NCI-H1694 treated with DMSO at 0.1 percent for 48 hours (cell line): ENCODE measurements at regions not wholly inside any gene's neighbourhood (a gene's known extent, or its start where the extent isn't known, plus 50 kb on each side); places are given as distances from the start of the nearest gene placed in this dataset.
"Not testable (repeated sequence)": the region's sequence is repeated elsewhere in the genome, so short reads cannot be mapped to it uniquely, and the experiment has no call there.

ENCODE experiments used
- DNase-seq: peaks from one replicate; lab custom pipeline; 2025; lab: John Stamatoyannopoulos, UW

DNA sequence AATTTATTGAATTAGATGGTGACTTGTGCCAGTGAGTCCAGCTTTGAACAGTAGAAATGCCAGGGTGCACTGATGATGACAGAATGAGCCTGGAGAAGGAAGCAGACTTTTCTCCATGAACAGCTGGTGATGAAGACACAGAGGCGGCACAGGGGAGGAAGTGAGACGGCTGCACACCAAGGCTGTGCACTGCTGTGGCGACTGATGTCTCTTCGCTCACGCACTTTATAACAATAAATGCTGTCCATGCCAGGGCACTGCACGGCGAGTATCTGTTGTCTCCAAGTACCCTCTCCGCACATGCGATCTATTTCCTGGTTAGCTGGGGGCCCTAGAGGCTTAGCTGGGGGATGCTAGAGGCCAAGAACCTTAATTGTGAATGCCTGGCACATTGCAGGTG, 175.2 kb downstream of the TMEM200C start:
- DNase-seq: peak; percentile 40

DNA sequence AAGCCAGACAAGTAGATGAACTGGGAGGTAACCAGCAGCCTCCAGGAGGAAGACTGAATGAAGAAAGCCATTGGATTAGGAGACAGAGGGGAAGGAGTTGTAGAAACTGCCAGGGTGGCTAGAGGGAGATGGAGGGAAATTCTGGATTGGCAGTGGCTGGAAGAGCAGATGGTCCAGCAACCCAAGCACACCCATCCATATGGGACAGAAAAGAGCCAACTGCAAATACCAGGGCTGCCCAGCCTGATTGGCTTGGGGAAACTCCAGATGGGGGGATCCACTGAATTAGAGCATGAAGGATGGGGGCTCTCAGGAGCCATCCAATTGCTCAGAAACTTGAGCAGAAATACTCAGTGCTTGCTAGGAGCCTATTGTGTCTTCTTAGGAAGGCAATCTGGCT, 173.5 kb upstream of the EPB41L3 start:
- DNase-seq: peak; percentile 58

DNA sequence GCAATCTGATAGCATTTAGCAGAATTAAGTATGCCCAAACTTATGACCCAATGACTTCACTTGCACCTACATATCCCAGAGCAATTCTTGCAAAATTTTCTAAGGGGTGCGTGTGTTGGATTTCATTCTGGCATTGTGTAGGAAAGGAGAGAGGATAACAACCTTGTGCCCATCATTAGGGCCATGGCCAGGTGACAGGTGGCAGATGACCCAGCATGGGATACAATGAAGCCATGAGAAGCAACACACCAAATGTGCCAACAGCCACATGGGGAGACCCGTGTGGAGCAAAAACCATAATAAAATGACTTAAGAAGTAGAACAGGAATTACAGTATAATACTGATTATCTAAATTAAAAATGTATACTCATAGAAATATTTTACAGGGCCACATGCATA, 166.9 kb upstream of the EPB41L3 start:
- no peak for DNase-seq

DNA sequence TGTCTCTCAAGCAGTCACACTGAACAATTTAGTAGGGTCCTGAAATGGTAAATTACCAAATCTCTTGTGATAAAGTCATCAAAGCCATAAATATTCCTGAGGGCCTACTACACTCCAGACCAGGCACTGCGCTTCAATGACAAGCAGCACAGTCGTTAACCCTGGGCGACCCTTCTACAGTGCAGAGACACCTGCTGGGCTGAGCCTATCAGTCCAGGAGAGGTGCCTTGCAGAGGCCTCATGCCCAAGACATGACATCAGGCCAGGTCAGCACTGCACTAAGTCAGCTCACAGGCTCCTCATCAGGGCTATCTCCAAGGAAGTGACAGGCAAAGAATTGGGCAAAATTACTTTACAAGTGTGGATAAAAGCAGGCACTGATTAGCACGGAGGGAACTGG, 166.4 kb upstream of the EPB41L3 start:
- no peak for DNase-seq

DNA sequence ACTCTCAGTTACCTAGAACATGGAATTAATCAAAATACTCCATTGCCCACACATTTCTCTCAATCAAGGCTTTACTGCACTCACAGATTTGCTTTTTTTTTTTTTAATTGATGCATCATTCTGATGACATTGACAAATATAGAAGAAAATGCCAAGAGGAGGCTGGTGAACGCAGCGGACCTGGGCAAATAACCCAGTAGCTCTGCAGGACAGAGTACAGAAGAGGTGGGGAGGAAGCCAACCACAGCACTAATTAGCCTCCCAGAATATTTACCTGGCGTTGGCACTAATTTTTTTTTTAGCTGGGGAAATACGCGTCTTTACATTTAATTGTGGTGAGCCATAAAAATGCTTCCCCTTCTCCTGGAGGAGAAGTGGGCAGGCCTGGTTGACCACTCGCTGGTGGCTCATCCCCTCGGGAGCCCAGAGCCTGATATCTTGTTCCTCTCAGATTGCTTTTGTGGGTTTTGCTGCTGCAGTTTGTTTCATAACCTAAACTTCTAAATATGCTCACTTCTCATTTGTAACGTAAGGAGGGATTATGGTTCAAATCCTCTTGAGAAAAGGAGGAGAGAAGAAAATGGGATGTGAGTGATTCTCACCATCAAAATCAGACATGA, 165.8 kb upstream of the EPB41L3 start:
- no peak for DNase-seq

DNA sequence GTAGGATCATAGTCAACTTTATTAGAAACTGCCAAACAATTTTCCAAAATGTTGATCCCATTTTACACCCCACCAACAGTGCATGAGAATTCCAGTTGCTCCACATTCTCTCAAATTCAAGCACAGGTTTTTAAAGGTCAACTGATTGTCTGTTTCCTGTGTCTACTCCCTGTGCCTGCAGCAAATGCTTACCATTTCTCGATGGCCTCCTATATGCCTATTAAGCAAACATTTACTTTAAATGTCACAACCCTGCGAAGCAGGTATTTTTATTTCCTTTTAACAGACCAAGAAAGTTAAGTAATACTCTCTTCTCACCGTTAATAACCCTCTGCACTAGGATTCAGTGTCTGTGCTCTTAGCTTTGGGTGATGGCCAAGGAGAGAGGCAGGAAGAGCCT, 163.8 kb upstream of the EPB41L3 start:
- DNase-seq: no peak

DNA sequence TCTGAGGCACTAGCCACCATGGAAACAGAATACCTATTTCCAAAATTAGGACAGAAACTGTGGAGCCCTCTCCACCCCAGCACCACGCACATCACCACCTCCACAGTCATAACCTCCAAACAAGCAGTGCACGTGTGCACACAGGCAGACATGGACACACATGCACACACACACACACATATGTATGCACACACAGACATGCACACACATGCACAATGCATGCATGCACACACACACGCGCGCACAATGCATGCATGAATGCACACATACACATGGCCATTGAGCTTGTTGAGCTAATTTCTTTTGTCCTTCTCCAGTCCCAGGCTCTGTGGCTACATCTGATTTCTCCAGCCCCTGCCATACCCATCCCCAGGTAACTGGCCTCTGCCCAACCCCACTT, 161.6 kb upstream of the EPB41L3 start:
- DNase-seq: no peak

DNA sequence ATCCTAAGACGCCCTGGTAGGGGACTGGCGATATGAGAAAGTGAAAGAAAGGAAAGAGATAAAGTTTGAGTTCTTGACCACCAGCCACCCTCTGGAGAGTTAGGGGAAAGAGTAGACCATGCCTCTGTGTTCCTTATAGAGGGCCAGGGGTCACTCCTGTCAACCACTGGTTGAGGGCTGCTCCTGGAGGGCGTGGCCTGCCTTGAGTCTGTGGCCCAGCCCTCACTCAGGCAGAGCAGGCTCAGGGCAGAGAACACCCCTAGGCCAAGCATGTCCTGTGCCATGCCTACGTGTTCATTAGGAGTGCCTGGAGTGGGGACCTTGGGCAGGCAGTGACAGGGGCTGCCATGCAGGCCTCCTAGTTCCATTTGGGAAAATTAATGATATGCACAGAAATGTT, 161.1 kb upstream of the EPB41L3 start:
- no peak for DNase-seq

DNA sequence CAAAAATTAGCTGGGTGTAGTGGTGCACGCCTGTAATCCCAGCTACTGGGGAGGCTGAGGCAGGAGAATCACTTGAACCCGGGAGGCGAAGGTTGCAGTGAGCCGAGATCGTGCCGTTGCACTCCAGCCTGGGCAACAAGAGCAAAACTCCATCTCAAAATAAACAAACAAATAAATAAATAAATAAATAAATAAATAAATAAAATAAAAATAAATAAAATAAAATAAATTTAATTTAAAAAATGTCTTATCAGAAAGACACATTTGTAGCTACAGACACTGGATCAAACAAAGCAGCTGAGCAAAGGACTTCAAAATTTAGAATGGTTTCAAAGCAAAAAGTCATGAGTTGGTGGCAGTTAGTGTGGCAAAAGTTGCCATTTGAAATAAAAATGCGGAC, 158.2 kb upstream of the EPB41L3 start:
- not testable (repeated sequence) for DNase-seq

DNA sequence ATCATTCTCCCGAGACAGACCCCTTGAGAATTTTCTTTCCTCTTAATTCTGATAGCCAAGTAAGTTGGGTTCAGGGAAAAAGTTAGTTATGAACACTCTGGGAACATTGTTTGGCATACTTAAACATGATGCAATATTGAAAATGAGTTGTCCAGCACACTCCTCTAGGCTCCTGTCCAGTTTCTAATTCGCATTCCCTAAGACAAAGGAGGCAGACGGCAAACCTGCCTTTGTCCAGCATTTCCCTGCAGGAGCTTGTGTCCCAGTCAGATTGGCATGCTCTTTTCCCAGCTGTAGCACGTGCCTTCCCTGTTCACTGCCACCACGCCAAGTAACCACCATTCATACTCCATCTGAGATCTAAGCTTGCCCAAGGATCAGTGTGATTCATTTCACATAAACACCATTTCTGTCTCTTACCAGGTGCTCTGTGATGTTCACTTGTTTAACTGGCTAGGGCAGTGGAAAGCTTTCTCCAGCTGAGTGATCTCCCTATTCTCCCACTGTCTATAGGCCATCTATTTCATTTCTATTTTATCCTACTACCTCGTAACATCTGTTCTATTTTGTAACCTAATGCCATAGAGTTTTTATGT, 150.0 kb upstream of the EPB41L3 start:
- DNase-seq: no peak

DNA sequence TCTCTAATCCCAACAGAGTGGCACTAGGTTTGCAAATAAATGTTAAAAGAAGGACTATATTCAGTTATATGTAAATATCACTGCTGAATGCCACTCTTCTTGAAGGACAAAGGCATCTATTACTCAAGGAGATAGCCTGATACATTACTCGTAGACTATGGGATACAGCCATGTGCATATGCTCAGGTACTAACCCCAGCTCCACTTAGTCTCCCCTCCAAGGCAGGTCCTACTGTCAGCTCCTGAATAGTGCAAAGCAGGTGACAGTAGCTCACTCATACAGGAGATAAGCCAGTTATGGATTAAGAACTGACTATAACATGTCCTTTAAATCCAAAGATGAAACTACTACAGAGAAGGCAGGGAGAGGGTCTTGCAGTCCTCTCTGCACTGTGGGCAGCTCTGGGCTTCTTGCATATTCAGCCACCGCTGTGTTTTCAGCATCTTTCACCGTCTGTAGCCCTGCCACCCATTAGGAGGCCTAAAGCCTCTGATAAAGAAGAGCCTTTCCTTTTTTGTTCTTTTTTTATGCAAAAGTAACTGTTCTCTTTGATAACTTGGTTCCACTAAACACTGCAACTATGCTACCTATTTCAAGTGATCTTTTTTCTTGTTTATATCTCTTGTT, 135.1 kb upstream of the EPB41L3 start:
- DNase-seq: no peak

DNA sequence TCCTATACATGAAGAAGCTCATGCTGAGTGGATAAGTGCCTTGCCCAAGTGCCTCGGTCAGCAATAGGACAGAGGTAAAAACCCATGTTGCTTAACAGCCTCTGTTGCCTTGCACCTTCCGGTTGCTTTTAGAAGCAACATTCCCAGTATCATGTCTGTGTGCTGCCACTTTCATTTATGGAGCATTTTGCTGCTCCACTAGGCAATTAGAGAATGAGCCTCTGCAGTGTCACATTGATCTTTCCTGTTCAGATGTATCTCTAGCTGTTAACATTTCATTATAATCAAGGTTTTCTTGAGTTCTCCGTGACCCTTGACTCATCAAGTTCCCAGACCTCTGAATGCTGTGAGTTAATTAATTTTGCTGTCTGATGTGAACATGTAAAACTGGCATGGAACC, 134.5 kb upstream of the EPB41L3 start:
- DNase-seq: no peak

DNA sequence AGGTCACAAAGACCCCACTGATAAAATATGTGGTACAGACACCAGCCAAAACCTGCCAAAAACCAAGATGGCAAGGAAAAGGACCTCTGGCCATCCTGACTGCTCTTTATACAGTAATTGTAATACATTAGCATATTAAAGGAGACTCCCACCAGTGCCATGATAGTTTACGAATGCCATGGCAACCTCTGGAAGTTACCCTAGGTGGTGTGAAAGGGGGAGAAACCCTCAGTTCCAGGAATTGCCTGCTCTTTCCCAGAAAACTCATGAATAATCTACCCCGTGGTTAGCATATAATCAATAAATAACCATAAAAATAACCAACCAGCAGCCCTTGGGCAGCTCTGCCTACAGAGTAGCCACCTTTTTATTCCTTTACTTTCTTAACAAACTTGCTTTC, 129.8 kb upstream of the EPB41L3 start:
- no peak for DNase-seq

DNA sequence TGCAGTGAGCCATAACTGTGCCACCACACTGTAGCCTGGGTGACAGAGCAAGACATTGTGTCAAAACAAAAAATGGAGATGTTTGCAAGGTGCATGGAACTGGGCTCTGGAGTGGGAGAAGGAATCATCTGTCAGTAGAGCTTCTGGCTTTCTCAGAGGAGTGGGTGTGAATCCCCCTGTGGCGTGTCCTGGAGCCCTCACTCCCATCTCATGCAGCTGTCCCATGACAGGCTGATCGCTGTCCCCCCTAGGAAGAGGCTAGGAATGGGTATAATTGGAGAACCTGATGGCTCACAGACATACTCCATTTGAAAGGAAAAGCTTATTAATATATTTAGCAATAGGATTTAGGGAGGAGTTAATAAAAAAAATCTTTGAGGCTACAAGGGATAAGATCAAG, 125.8 kb upstream of the EPB41L3 start:
- no peak for DNase-seq

DNA sequence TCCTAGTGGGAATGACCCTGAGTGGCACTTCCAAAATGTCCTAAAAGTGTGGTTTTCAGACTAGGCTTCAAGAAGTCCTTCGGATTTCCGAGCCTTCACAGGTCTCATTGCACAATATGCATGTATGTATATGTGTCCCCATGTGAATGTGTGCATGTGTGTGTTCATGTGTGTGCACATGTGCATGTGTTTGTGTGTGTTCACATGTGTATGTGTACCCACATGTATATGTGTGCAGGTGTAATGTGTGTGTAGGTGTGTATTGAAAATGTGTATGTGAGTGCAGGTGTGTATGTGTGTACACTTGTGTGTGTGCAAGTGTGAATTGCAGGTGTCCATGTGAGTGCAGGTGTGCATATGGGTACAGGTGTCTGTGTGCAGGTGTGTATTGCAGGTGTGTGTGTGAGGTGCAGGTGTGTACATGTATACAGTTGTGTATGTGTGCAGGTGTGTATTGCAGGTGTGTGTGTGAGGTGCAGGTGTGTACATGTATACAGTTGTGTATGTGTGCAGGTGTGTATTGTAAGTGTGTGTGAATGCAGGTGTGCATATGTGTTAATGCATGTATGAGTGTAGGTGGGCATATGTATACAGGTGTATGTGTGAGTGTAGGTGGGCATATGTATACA, 124.4 kb upstream of the EPB41L3 start:
- no peak for DNase-seq

DNA sequence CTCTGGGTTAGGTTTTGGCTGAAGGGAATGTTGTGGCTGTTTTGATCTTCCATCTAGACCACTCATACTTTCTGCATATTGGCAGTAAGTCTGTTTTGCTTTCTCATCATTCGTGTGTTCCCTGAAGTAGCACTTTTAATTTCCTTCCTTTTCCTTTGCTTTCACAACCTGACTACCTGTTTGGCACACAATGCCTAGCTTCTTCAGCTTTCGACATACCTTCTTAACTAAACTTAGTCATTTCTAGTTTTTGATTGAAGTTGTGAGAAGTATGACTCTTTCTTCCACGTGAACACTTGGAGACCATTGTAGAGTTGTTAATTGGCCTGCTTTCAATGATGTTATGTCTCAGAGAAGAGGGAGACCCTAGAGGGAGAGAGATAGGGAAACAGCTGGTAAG, 123.6 kb upstream of the EPB41L3 start:
- DNase-seq: no peak

DNA sequence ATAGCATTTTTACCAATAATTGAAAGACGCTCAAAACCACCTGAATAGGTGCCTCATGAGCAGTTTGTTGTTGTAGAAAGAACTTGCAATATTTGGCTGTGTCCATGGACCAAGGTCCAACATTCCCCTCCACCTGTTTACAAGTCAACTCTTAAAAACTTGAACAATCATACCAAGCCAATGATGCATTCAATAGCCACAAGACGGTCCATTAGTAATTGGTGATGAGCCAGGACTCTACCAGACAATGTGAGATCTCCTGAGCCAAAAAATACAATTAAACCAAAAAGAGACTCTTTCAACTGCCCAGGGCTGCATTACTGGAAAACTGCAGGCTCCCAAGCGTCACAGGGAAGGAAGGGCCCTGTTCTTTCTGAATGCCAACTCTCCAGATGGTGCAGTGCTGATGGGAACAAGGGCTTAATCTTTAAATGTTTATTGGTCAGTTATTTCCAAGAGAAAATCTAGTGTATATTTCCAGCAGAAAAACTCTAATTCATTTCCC, 118.8 kb upstream of the EPB41L3 start:
- no peak for DNase-seq

DNA sequence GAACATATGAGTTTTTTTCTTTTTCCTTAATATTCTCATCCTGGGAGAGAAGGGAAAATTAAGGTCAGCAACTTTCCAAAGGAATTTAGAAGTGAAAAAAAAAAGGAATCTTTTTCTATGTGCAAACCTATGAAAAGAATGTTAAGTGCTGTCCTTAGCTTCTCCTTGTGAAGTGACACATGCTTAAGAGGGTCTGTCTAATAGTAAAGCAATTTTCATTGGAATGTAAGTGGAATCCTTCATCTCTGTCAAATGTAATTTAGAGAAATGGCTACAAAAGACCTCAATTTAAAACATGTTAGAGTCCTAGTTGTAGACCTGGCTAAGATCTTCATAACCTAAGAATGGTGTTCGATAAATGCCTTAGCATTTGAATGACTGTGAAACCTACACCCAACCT, 117.4 kb upstream of the EPB41L3 start:
- no peak for DNase-seq

DNA sequence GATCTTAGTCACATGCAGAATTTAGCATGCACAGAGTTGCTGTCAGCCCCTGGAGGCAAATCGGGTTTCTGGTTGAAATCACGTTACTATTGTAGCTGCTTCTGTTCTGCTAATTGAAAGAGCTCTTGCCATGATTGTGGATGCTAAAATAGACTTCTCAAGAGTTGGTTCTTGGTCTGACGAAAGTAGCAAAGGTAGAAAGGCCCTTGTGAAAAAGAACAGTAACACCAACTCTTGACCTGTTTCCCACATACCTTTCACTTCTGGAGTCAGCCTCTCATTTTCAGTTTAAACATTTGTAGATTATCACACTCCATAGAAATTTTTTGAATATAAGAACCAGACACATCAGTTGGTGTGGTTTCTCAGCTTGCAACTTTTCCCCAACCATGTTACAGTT, 110.0 kb upstream of the EPB41L3 start:
- no peak for DNase-seq

DNA sequence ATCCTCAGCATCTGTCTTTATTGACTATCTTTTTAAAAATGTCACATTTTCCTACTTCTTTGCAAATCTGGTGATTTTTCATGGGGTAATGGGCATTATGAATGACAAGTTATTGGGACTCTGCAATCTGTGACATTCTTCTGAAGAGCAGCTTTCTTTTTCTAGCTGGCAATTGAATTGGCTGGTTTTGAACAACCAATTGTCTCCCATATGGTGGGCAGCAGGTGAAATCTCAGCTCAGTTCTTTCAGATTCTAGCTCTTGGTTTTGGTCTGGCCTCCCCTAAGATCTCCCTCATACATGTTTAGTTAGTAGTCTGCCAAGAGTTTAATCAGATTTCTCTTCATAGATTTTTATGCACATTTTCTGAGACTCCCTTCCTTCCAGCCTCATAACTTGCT, 107.9 kb upstream of the EPB41L3 start:
- DNase-seq: no peak

DNA sequence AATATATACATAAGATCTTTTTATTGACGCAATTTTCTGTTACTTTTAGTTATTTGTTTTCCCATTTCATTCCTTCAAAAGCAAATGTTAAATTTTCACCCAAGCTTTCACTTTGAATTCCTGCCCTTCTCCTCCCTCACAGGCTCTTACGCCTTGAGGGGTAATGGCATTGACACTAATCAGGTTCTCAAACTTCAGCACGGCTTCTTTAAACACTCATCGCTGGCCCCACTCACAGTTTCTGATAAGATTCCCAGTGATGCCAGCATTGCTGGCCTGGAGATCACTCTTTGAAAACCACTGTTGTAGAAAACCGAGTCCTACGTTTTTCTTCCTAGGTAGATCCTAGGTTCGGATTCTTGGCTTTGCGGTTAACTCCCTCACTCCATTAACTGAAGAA, 105.6 kb upstream of the EPB41L3 start:
- DNase-seq: no peak

DNA sequence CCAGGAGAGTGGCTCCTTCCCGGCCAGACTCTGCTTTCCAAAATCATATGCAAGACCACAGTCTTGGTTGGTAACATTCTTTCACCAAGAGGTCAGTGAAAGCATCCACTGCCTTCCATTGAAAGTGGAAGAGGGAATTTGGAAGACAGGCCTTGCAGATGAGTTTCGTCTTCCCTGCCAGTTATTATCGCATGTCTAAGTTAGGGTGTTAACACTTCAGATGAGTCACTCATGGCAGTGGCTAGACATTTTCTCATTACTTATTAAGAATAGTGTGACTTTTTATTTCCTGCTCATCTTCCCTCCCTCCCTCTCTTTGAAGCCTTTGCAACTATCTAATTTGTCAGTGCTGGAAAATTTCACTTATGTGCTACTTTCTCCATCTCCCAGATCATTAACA, 102.9 kb upstream of the EPB41L3 start:
- DNase-seq: no peak

DNA sequence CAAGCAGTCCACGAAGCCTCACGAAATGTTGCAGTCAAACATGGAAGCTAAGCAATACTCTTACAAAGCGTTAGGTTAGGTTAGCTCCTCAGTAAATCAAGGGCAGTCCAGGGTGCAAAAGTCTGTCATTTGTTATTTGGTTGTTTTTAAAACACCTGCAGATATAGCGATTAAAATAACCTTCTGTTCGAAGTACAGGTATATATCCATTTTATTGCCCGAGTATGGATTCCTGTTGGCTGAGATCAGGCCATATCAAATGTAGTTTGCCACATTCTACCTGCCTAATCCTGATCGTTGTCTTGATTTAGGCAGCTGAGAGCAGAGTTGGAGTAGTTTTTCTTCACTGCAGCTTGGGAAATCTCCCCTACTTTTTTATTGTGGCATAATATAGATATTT, 99.5 kb upstream of the EPB41L3 start:
- no peak for DNase-seq
